Activated CD4-positive, alpha-beta T cell treated with anti-CD3 and anti-CD28 coated beads, Interleukin-2, amount 50 U/mL, for 1 hour (primary cell): ENCODE measurements at regions not wholly inside any gene's neighbourhood (a gene's known extent, or its start where the extent isn't known, plus 50 kb on each side); places are given as distances from the start of the nearest gene placed in this dataset.
"Not testable (repeated sequence)": the region's sequence is repeated elsewhere in the genome, so short reads cannot be mapped to it uniquely, and the experiment has no call there.

ENCODE experiments used
- DNase-seq: peaks from one replicate; pipeline ENCODE4 v3.0.0-alpha.2; 2020

GRCh38 chr1:65063025-65063424 lies 85.0 kb upstream of the AK4 start:
- no peak for DNase-seq

DNA sequence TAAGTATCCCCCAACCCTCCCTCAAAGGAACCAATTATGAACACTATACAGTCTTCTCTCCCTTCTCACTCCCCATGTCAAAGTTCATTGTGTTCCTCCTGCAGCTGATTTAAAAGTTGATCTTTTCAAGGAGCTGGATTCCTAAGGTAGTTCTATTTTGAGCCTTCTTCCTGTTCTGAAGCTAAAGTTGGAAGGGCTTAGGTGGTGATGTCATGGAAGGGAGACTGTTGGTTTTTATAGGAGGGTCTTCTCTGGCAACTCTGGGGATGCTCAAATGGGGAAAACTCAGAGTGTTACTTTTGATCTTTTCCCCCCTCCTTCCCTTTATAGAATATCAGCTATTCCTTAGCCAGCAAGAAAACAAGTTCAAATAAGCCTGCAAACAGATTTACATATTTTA lies 83.0 kb upstream of the AK4 start:
- DNase-seq = no peak

DNA sequence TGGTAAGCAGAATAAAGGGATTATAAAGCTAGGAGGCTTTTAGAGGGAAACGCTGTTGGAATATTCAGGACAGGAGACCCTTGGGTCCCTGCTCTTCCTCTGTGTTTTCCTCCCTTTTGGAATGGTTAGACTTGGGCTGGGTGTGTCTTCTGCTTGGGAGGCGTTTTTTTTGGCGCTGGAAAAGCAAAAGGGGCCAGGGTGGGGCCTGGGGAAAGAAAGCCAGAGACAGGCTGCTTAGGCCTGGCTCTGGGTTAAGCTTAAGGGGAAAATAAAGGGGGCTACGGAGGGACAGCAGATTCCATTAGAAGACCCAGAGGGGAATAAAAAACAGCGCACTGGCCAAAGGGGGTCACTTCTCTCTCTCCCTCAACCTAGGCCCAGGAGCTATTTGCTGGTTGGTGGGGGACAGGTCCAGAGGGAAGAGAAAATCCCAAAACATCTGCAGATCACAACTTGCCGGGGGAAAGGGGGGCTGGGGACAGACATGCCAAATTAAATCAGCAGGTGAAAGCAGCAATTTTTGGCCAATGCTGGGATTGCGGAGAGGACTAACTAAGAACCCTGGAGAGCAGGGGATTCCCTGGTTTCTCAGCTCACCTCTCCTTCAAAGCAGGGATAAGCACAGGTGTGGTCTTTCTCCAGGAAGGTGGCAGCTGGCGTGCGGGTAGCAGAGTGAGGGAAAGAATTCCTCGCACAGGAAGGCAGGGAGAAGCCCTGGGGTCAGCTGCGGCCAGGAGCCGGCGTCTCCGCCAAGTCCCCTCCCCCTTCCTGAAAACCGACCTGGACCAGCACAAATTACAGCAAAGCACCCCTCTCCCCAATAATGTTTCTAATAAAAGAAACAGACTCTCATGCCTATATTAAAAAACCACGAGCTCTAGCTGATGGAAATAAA lies 82.2 kb upstream of the AK4 start:
- DNase-seq = no peak

DNA sequence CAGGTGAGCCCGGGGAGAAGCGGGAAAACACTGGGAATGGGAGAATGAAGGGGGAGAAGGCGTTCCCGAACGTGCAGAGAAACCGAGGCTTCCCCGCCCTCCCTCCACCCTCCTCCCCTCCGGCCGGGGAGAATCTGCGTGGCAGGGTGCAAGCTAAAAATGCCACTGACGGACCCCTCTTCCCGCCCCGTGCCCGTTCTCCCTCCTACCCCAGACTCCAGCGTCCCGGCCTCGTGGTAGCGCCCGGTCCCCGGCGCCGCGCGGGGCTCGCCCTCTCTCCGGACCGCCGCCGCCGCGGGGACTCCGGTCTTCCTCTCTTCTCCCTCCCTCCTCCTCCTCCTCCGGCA lies 81.6 kb upstream of the AK4 start:
- no peak for DNase-seq

GRCh38 chr1:65066766-65067490 lies 81.1 kb upstream of the AK4 start:
- peak; percentile 78 for DNase-seq

- peak; percentile 51 for DNase-seq
Measured at GRCh38 chr1:65067491-65068201, 80.4 kb upstream of the AK4 start.

DNA sequence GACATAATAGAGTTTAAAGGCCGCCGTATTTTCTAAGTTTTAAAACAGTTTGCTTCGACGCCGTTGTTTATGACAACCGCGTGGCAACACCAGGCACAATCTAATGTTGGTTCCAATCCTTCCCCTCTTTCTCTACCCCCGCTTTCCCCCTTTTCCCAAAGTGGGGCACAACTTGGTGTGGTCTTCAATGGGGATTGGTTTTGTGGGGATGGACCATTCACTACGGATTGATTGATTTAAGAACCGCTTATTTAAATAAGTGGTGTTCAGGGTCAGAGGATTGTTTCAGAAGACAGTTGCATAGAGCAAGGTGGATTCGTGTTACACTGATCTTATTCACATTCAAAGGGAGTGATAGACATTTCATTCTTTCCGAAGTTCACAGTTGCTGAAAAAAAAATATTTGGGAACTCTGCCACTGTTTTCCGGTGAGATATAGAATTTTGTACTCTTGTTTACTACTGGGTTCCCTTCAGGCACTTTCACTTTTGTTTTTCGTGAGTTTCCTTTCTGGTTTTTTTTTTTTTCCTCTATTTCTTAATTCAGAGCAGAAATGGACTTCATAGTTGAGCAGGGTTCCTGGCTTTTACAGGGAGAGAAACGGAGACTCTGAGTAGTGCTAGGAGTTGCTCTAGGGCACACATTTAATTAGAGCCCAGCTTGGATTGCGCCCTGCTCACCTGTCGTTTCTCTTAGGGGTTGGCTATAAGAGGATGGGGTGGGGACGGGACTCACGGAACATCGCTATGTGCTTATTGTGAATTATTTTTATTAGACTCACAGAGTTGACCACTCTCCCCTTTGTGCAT lies 79.6 kb upstream of the AK4 start:
- DNase-seq = no peak

GRCh38 chr1:65069011-65069565 lies 78.9 kb upstream of the AK4 start:
- DNase-seq = peak; percentile 47

DNA sequence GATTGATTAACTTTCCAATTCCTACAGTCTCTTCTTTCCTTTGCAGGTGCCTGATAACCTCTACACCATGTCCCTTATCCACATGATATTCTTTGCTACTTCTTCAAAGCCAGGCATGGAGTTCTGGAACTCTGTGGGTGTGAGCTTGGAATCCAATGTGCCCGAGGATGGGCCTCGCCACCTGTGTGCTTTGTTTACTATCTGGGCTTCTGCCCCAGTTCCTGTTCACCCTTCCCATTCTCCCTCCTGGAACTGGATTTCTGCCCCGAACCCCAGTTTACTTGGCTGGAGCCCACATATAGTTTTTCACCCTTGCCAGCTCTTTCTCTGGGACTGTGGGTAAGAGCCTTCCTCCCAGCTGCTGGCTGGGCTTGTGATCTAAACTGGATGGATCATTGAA lies 75.2 kb upstream of the AK4 start:
- no peak for DNase-seq

DNA sequence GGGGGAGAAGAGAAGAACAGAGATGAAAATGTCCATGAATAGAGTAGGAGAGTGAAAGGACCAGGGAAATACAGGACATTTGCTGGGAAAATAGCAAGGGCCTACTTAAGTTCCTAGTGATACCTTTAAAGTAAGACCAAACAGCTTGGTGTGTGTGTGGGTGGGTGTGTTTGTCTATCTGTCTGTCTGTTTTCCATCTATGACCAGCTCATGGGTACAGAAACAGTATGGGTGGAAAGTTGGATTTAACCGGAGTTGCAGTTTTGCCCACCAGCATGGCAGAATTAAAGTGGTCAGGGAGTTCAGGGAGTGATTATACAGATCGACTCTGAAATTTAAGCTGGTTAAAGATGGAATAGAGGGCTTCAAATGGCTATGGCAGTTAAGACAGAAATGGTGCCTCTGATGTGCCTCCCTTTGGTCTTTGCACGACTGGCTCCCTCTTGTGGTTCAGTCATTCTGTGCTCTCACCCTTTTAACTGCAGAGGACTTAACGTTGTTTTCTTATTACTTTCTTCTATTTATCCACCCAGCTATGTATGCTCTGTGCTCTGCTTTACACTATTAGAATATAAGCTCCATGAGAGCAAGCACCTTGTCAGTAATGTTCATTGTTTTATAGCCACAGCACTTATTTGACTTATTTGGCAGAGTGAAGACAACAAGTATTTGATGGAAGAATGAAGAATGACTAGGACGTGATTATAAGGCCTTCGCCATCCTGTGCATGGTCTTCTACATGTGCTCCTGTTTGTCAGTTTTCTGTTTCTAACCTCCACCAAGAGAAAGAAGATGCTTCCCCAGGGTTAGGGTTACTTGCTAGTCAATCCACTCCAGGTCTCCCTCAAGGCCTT lies 72.7 kb upstream of the AK4 start:
- peak; percentile 56 for DNase-seq

GRCh38 chr1:65077369-65077768 lies 70.6 kb upstream of the AK4 start:
- no peak for DNase-seq

DNA sequence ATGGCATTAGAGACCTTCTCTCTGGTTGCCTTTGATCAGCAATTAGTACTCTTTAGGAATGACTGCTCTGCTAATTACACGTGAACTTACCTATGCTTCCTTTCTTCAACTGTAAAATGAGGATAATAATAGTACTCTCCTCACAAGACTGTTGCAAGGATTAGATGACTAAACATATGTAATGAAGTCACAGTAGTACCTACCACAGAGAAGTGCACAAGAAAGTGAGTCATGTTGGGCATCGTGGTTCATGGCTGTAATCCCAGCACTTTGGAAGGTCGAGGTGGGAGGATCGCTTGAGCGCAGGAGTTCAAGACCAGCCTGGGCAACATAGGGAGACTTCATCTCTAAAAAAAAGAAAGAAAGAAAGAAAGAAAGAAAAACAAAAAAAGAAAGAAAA lies 68.1 kb upstream of the AK4 start:
- DNase-seq = no peak

DNA sequence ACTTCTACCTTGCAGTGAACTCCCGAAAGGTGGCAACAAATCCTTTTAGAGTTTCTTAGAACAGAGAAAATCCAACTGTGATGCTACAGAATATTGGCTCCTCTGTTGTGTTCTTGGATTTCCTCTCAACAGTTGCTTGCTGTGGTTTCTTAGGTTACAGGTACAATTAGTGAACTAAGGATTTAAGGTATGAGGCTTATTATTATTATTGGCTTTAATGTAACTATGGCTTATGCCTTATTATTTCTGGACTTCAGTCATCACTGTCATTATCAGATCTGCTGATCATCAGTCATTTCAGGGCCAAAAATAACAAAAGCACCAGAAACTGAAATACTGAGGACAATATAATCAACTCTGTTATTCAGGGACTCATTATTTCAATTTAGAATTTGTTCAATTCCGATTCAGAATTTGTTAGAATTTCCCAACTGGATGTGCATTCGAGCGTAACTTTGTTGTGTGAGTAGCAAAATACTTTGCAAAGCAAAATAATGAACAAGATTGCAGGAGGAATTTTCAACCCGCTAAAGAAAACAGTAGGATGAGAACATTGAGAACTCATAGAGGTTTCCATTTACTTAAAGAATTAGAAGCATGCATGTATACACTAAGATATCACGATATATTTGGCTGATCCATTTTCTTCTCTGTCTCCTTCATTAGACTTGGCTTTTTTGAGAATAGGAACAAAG lies 65.5 kb upstream of the AK4 start:
- no peak for DNase-seq

GRCh38 chr1:65083263-65083896 lies 64.6 kb upstream of the AK4 start:
- no peak for DNase-seq

DNA sequence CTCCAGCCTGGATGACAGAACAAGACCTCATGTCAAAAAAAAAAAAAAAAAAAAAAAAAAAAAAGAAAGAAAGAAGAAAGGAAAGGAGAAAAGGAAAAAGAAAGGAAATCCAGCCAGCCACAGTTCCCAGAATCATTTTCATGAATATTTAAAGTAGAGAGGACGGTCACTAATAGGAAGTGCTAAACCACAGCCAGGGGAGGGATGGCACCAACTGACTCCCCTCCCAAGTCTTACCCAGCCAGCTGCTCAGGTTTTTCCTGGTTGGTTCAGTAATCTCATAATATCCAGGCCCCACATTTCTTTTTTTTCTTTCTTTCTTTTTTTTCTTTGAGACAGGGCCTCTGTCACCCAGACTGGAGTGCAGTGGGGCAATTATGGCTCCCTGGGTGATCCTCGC lies 63.9 kb upstream of the AK4 start:
- no peak for DNase-seq

- DNase-seq = not testable (repeated sequence)
Measured at GRCh38 chr1:65087519-65087918, 60.5 kb upstream of the AK4 start.

DNA sequence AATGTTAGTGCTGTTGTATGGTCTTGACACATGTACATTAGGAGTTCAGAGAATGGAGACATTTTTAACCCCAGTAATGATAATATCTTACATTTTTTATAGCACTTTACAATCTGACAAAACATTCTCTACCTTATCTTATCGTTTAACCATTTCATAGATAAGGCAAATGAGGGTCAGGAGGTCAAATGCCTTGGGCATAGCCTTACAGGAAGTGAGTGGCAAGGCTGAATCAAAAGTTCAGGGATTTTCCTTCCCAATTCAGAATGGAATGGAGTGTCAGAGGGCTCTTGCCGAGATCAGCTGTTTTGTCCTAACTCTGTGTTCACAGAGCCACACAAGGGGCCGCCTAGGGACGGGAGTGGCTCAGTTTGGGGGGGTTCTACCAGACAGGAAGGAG lies 57.6 kb upstream of the AK4 start:
- DNase-seq = no peak

DNA sequence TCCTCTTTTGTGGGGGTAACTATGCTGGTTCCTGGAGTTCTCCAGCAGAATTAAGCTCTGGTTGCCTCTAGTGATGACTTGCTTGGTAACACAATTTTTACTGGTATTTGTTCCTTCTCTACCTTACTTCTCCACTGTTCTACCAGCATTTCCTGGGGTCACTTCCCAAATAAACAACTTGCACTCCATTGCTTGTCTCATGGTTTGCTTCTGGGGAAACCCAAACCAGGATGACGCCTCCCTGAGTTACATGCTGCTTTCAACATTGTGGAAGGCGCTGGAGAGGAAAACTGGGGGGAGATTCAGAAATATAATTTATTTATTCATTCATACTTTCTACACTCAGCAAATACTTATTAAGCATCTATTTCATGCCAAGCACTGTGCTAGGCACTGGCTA lies 55.3 kb upstream of the AK4 start:
- DNase-seq = no peak

DNA sequence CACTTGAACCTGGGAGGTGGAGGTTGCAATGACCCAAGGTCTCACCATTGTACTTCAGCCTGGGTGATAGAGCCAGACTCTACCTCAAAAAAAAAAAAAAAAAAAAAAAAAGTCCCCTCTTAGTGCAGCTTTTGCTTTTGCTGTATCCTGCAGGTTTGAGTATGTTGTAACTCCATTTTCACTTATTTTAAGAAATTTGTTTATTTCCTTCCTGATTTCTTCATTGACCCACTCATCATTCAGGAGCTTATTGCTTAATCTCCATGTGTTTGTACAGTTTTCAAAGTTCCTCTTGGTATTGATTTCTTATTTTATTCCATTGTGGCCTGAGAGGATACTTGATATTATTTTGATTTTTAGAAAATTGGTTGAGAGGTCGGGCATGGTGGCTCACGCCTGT lies 50.9 kb upstream of the AK4 start:
- no peak for DNase-seq
